Liver (tissue), 8 donors: ENCODE measurements at regions not wholly inside any gene's neighbourhood (a gene's known extent, or its start where the extent isn't known, plus 50 kb on each side); places are given as distances from the start of the nearest gene placed in this dataset.

Experiments used
- DNase-seq: peaks from one replicate; pipeline ENCODE4 v3.0.0-alpha.2; 2017; ENCODE audit warnings: low spot score
- H3K27ac ChIP-seq, 2 donors: one replicate each; pipeline ENCODE4 v1.7.0; 2013; ENCODE audit warnings: inconsistent platforms in 2 of 2, low read length in 2 of 2, control low read depth in 1 of 2, low read depth in 1 of 2, mild to moderate bottlenecking in 1 of 2
- H3K27me3 ChIP-seq, 4 donors: one replicate each; pipeline versions ENCODE4 v1.6.1 to v1.7.0; 2013; ENCODE audit warnings: low read length in 3 of 4, inconsistent platforms in 1 of 4, mild to moderate bottlenecking in 1 of 4, moderate library complexity in 1 of 4; ENCODE audit not compliant: control insufficient read depth in 4 of 4, insufficient read depth in 4 of 4
- H3K36me3 ChIP-seq, 4 donors: one replicate each; pipeline versions ENCODE4 v1.6.1 to v1.7.0; 2013; ENCODE audit warnings: low read length in 3 of 4, mild to moderate bottlenecking in 3 of 4, low read depth in 1 of 4, moderate library complexity in 1 of 4; ENCODE audit not compliant: control insufficient read depth in 4 of 4, insufficient read depth in 3 of 4
- H3K4me1 ChIP-seq, 4 donors: one replicate each; pipeline versions ENCODE4 v1.6.1 to v1.7.0; 2013; ENCODE audit warnings: low read length in 3 of 4, mild to moderate bottlenecking in 3 of 4, moderate library complexity in 1 of 4; ENCODE audit not compliant: control insufficient read depth in 4 of 4, insufficient read depth in 4 of 4
- H3K4me3 ChIP-seq, 3 donors: one replicate each; pipeline versions ENCODE4 v1.6.1 to v1.7.0; 2013; ENCODE audit warnings: low read length in 3 of 3, control low read depth in 1 of 3, low read depth in 1 of 3, mild to moderate bottlenecking in 1 of 3
- H3K9ac ChIP-seq, 2 donors: one replicate each; pipeline ENCODE4 v1.7.0; 2013; ENCODE audit warnings: low read length in 2 of 2, mild to moderate bottlenecking in 2 of 2, moderate library complexity in 2 of 2, control low read depth in 1 of 2, low read depth in 1 of 2
- H3K9me3 ChIP-seq, 4 donors: one replicate each; pipeline versions ENCODE4 v1.6.1 to v1.7.0; 2013; ENCODE audit warnings: low read length in 3 of 4; ENCODE audit not compliant: control insufficient read depth in 4 of 4
- EGR1 ChIP-seq, 2 donors: IDR thresholded peaks; 2 replicates each; pipeline ENCODE4 v1.6.1; 2016 to 2018; ENCODE audit warnings: antibody characterized with exemption in 2 of 2, low read depth in 2 of 2
- FOXA1 ChIP-seq: IDR thresholded peaks from 2 replicates; pipeline ENCODE4 v1.6.1; 2016; ENCODE audit warnings: antibody characterized with exemption
- FOXA2 ChIP-seq: IDR thresholded peaks from 2 replicates; pipeline ENCODE4 v1.6.1; 2016; ENCODE audit warnings: antibody characterized with exemption
- GABPA ChIP-seq, 2 donors: IDR thresholded peaks in 1 of 2; conservative IDR thresholded peaks in 1 of 2; 2 replicates each; pipeline ENCODE4 v1.6.1; 2016; ENCODE audit warnings: antibody characterized with exemption in 2 of 2, mild to moderate bottlenecking in 1 of 2, moderate library complexity in 1 of 2
- NR2F2 ChIP-seq: IDR thresholded peaks from 2 replicates; pipeline ENCODE4 v1.6.1; 2016; ENCODE audit warnings: antibody characterized with exemption
- RAD21 ChIP-seq, 2 donors: IDR thresholded peaks; 2 replicates each; pipeline ENCODE4 v1.6.1; 2016; ENCODE audit warnings: antibody characterized with exemption in 2 of 2, mild to moderate bottlenecking in 2 of 2
- RXRA ChIP-seq, 2 donors: IDR thresholded peaks; 2 replicates each; pipeline ENCODE4 v1.6.1; 2017 to 2018; ENCODE audit warnings: antibody characterized with exemption in 2 of 2, mild to moderate bottlenecking in 1 of 2
- SP1 ChIP-seq: IDR thresholded peaks from 2 replicates; pipeline ENCODE4 v1.6.1; 2018; ENCODE audit warnings: antibody characterized with exemption, mild to moderate bottlenecking
- WGBS: extraction: QIAGEN DNeasy Blood & Tissue Kit; methylation state at CpG from one replicate; pipeline ENCODE4 v1.1.7; 2013; 5-methylcytosine and 5-hydroxymethylcytosine counted together
- TF ChIP-seq, protein P1 (sequence below): IDR thresholded peaks from 2 replicates; pipeline ENCODE4 v1.6.1; 2016; ENCODE audit warnings: antibody characterized with exemption
- TF ChIP-seq, protein P2 (sequence below): fragments of 150-350 bp; IDR thresholded peaks from 2 replicates; pipeline ENCODE4 v1.5.1; 2017; ENCODE audit warnings: improper control_type of control experiment, low read depth, low read length; ENCODE audit not compliant: missing input control
- TF ChIP-seq, protein P3 (sequence below): IDR thresholded peaks from 2 replicates; pipeline ENCODE4 v1.6.1; 2016; ENCODE audit warnings: antibody characterized with exemption
- donor health status: healthy.
- donor health status: healthy.
- donor health status: healthy.
- donor health status: healthy.
- donor health status: healthy.

DNA sequence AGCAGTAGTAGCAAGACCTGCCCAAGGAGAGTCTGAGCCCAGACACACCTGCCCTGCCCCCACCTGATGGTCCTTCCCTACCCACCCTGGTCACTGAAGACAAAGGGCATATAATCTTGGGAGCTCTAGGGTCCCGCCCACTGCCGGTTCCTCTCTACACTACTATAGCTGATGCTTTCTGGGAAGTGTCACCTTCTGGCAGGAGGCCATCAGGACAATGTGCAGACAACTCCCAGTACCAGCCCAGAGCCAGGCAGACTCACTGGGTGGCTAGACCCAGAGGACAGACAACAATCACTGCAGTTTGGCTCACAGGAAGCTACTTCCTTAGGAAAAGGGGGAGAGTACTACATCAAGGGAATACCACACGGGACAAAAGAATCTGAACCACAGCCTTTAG is 312.7 kb downstream of the SPRY1 start:
- TF ChIP-seq, protein P1, sequence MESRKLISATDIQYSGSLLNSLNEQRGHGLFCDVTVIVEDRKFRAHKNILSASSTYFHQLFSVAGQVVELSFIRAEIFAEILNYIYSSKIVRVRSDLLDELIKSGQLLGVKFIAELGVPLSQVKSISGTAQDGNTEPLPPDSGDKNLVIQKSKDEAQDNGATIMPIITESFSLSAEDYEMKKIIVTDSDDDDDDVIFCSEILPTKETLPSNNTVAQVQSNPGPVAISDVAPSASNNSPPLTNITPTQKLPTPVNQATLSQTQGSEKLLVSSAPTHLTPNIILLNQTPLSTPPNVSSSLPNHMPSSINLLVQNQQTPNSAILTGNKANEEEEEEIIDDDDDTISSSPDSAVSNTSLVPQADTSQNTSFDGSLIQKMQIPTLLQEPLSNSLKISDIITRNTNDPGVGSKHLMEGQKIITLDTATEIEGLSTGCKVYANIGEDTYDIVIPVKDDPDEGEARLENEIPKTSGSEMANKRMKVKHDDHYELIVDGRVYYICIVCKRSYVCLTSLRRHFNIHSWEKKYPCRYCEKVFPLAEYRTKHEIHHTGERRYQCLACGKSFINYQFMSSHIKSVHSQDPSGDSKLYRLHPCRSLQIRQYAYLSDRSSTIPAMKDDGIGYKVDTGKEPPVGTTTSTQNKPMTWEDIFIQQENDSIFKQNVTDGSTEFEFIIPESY, result no peak
- TF ChIP-seq GABPA (IDR thresholded peaks at IDR 0.05 in 1 of 2, conservative IDR thresholded peaks at IDR 0.05 in 1 of 2), result no peak
- TF ChIP-seq, protein P2, sequence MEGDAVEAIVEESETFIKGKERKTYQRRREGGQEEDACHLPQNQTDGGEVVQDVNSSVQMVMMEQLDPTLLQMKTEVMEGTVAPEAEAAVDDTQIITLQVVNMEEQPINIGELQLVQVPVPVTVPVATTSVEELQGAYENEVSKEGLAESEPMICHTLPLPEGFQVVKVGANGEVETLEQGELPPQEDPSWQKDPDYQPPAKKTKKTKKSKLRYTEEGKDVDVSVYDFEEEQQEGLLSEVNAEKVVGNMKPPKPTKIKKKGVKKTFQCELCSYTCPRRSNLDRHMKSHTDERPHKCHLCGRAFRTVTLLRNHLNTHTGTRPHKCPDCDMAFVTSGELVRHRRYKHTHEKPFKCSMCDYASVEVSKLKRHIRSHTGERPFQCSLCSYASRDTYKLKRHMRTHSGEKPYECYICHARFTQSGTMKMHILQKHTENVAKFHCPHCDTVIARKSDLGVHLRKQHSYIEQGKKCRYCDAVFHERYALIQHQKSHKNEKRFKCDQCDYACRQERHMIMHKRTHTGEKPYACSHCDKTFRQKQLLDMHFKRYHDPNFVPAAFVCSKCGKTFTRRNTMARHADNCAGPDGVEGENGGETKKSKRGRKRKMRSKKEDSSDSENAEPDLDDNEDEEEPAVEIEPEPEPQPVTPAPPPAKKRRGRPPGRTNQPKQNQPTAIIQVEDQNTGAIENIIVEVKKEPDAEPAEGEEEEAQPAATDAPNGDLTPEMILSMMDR, result no peak
- TF ChIP-seq RAD21 (IDR thresholded peaks at IDR 0.05), result no peak
- no peak for TF ChIP-seq SP1
- TF ChIP-seq, protein P3, sequence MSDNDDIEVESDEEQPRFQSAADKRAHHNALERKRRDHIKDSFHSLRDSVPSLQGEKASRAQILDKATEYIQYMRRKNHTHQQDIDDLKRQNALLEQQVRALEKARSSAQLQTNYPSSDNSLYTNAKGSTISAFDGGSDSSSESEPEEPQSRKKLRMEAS, result no peak
- TF ChIP-seq RXRA (IDR thresholded peaks at IDR 0.05), result no peak
- 93% methylated on average over 3 of the region's 3 CpGs for WGBS
- no peaks in the 10 kb centered on the region for H3K4me1 ChIP-seq
- H3K27ac ChIP-seq, result no peak overlapping the region
- H3K9ac ChIP-seq, result no peak overlapping the region
- H3K4me3 ChIP-seq, result peak overlapping the region in 1 of 3 donors; percentile 20
- no peaks in the 10 kb centered on the region for H3K36me3 ChIP-seq
- no peaks in the 10 kb centered on the region for H3K27me3 ChIP-seq
- peaks cover 0 to 9% (median 3%) of the 10 kb centered on the region in 4 donors for H3K9me3 ChIP-seq
- DNase-seq, result no peak

DNA sequence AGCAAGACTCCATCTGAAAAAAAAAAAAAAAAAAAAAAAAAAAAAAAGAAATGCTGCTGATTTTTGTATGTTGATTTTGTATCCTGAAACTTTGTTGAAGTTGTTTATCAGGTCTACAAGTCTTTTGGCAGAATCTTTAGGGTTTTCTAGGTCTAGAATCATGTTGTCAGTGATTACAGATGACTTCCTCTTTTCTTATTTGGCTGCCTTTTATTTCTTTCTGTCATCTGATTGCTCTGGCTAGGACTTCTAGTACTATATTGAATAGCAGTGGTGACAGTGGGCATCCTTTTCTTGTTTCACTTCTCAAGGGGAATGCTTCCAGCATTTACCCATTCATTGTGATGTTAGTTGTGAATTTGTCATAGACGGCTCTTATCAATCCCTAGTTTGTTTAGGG is 334.4 kb downstream of the SPRY1 start:
- no peaks in the 10 kb centered on the region for H3K9me3 ChIP-seq
- TF ChIP-seq NR2F2, result no peak
- TF ChIP-seq, protein P1, result no peak
- no peak for TF ChIP-seq EGR1 (IDR thresholded peaks at IDR 0.05; ENCODE audit: low read depth in 2 of 2)
- TF ChIP-seq, protein P2, result no peak
- TF ChIP-seq FOXA1, result no peak
- TF ChIP-seq RXRA (IDR thresholded peaks at IDR 0.05), result no peak
- no peak for TF ChIP-seq FOXA2
- 43% methylated on average over 1 of the region's 1 CpG for WGBS

More for the DNA sequence above, 334.4 kb downstream of the SPRY1 start:
- Histone ChIP-seq H3K4me1 (no peaks in the 10 kb centered on the region), H3K27ac (no peak overlapping the region), H3K36me3 (no peaks in the 10 kb centered on the region), H3K27me3 (no peaks in the 10 kb centered on the region), H3K9ac (no peak overlapping the region), H3K4me3 (no peak overlapping the region)
- no peak for DNase-seq
